ENCODE measurements at regions not wholly inside any gene's neighbourhood (a gene's known extent, or its start where the extent isn't known, plus 50 kb on each side); places are given as distances from the start of the nearest gene placed in this dataset.

GRCh38 chr5:88657906-88658775 lies 224.8 kb downstream of the MEF2C start:
- no peak overlapping the region for H3K9ac ChIP-seq (ENCODE audit: low read depth in 1 of 2, low read length in 2 of 2)
- H3K27ac ChIP-seq (ENCODE audit: low read depth in 1 of 2, low read length in 2 of 2), result no peak overlapping the region
- H3K36me3 ChIP-seq (ENCODE audit: control insufficient read depth in 4 of 4, insufficient read depth in 3 of 4, low read depth in 1 of 4, low read length in 3 of 4), result no peaks in the 10 kb centered on the region
- 78% methylated on average over 5 of the region's 5 CpGs for WGBS
- no peak for TF ChIP-seq REST (IDR thresholded peaks at IDR 0.05)
- no peak for TF ChIP-seq ZBTB33 (IDR thresholded peaks at IDR 0.05)
- TF ChIP-seq SP1 (IDR thresholded peaks at IDR 0.05), result no peak
- H3K4me1 ChIP-seq (ENCODE audit: control insufficient read depth in 4 of 4, insufficient read depth in 4 of 4, low read length in 3 of 4), result peaks cover 7 to 10% (median 8%) of the 10 kb centered on the region in 4 donors
- peaks cover 0 to 5% (median 0%) of the 10 kb centered on the region in 4 donors for H3K9me3 ChIP-seq (ENCODE audit: control insufficient read depth in 4 of 4, low read length in 3 of 4)
- no peak for DNase-seq (ENCODE audit: low spot score)
- H3K27me3 ChIP-seq (ENCODE audit: control insufficient read depth in 4 of 4, insufficient read depth in 4 of 4, low read length in 3 of 4), result peaks cover 3 to 26% (median 13%) of the 10 kb centered on the region in 4 donors
- no peak overlapping the region for H3K4me3 ChIP-seq (ENCODE audit: low read depth in 1 of 3, low read length in 3 of 3)

- TF ChIP-seq FOXA2 (IDR thresholded peaks at IDR 0.05), result no peak
- TF ChIP-seq FOXA1 (IDR thresholded peaks at IDR 0.05), result no peak
- no peak for TF ChIP-seq HNF4A (conservative IDR thresholded peaks at IDR 0.05)
- TF ChIP-seq JUND (IDR thresholded peaks at IDR 0.05), result no peak
- TF ChIP-seq ZBTB33 (IDR thresholded peaks at IDR 0.05), result no peak
- no peak for TF ChIP-seq EGR1 (IDR thresholded peaks at IDR 0.05; ENCODE audit: low read depth in 2 of 2)
- TF ChIP-seq YY1 (IDR thresholded peaks at IDR 0.05), result no peak
- TF ChIP-seq TAF1 (conservative IDR thresholded peaks at IDR 0.05), result no peak
- no peak for TF ChIP-seq NR2F2 (IDR thresholded peaks at IDR 0.05)
- H3K4me1 ChIP-seq (ENCODE audit: control insufficient read depth in 4 of 4, insufficient read depth in 4 of 4, low read length in 3 of 4), result peaks cover 7 to 10% (median 8%) of the 10 kb centered on the region in 4 donors
- no peak for DNase-seq (ENCODE audit: low spot score)
- no peaks in the 10 kb centered on the region for H3K36me3 ChIP-seq (ENCODE audit: control insufficient read depth in 4 of 4, insufficient read depth in 3 of 4, low read depth in 1 of 4, low read length in 3 of 4)
- H3K27me3 ChIP-seq (ENCODE audit: control insufficient read depth in 4 of 4, insufficient read depth in 4 of 4, low read length in 3 of 4), result peaks cover 3 to 27% (median 10%) of the 10 kb centered on the region in 4 donors
- no peak overlapping the region for H3K4me3 ChIP-seq (ENCODE audit: low read depth in 1 of 3, low read length in 3 of 3)
- H3K27ac ChIP-seq (ENCODE audit: low read depth in 1 of 2, low read length in 2 of 2), result no peak overlapping the region
- peaks cover 0 to 5% (median 0%) of the 10 kb centered on the region in 4 donors for H3K9me3 ChIP-seq (ENCODE audit: control insufficient read depth in 4 of 4, low read length in 3 of 4)
- WGBS, result 62% methylated on average over 1 of the region's 1 CpG
- no peak overlapping the region for H3K9ac ChIP-seq (ENCODE audit: low read depth in 1 of 2, low read length in 2 of 2)
These were observed 225.8 kb downstream of the MEF2C start for GRCh38 chr5:88657136-88657535.
